GM12865 (cell line): ENCODE measurements at regions not wholly inside any gene's neighbourhood (a gene's known extent, or its start where the extent isn't known, plus 50 kb on each side); places are given as distances from the start of the nearest gene placed in this dataset.

Experiments
- DNase-seq: peaks from one replicate; pipeline ENCODE4 v3.0.0; 2010; ENCODE audit warnings: low read depth
- H3K4me3 ChIP-seq: 2 replicates; pipeline ENCODE4 v1.5.1; 2011; ENCODE audit warnings: mild to moderate bottlenecking, low read depth, low read length, control low read depth
- TF ChIP-seq, protein P1 (sequence below): IDR thresholded peaks from 2 replicates; pipeline ENCODE4 v1.5.1; 2011; ENCODE audit warnings: low read length, control low read depth, low read depth, inconsistent platforms; ENCODE audit not compliant: insufficient read depth; ENCODE audit errors: missing control alignments

GRCh38 chr18:39403121-39403520, 1837.5 kb upstream of the CELF4 start:
- H3K4me3 ChIP-seq, result no peak overlapping the region
- TF ChIP-seq, protein P1, sequence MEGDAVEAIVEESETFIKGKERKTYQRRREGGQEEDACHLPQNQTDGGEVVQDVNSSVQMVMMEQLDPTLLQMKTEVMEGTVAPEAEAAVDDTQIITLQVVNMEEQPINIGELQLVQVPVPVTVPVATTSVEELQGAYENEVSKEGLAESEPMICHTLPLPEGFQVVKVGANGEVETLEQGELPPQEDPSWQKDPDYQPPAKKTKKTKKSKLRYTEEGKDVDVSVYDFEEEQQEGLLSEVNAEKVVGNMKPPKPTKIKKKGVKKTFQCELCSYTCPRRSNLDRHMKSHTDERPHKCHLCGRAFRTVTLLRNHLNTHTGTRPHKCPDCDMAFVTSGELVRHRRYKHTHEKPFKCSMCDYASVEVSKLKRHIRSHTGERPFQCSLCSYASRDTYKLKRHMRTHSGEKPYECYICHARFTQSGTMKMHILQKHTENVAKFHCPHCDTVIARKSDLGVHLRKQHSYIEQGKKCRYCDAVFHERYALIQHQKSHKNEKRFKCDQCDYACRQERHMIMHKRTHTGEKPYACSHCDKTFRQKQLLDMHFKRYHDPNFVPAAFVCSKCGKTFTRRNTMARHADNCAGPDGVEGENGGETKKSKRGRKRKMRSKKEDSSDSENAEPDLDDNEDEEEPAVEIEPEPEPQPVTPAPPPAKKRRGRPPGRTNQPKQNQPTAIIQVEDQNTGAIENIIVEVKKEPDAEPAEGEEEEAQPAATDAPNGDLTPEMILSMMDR, result no peak
- DNase-seq, result no peak

- no peak for DNase-seq
- TF ChIP-seq, protein P1, result no peak
- no peak overlapping the region for H3K4me3 ChIP-seq
These were observed 1834.1 kb upstream of the CELF4 start for GRCh38 chr18:39399662-39400061.

- TF ChIP-seq, protein P1, result no peak
- DNase-seq, result no peak
- no peak overlapping the region for H3K4me3 ChIP-seq
These were observed 1830.6 kb upstream of the CELF4 start for GRCh38 chr18:39396168-39396567.

- DNase-seq, result no peak
- TF ChIP-seq, protein P1, result no peak
- no peak overlapping the region for H3K4me3 ChIP-seq
These were observed 1824.3 kb upstream of the CELF4 start for GRCh38 chr18:39389800-39390379.

GRCh38 chr18:39380866-39381265, 1815.3 kb upstream of the CELF4 start:
- TF ChIP-seq, protein P1, result no peak
- no peak overlapping the region for H3K4me3 ChIP-seq
- no peak for DNase-seq

GRCh38 chr18:39380186-39380725, 1814.7 kb upstream of the CELF4 start:
- TF ChIP-seq, protein P1, result no peak
- no peak for DNase-seq
- H3K4me3 ChIP-seq, result no peak overlapping the region

DNA sequence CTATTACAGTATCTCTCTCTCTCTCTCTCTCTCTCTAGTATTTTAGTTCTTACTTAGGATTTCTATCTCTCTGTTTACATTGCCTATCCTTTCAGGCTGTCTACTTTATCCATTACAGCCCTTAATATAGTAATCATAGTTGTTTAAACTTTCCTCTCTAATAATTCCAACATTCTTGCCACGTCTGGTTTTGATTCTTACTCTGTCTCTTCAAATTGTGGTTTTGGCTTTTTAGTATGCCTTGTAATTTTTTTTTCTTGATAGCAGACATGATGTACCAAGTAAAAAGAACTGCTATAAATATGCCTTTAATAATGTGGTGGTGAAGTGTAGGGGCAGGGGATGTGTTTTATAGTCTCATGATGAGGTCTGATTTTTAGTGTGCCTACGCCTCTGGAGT, 1809.5 kb upstream of the CELF4 start:
- TF ChIP-seq, protein P1, result no peak
- no peak overlapping the region for H3K4me3 ChIP-seq
- DNase-seq, result no peak
